Hematopoietic multipotent progenitor cell treated with erythropoietin and hydrocortisone succinate and interleukin-3 and kit ligand, for 4 days (in vitro differentiated cells): ENCODE measurements at regions not wholly inside any gene's neighbourhood (a gene's known extent, or its start where the extent isn't known, plus 50 kb on each side); places are given as distances from the start of the nearest gene placed in this dataset.
"Not testable (repeated sequence)": the region's sequence is repeated elsewhere in the genome, so short reads cannot be mapped to it uniquely, and the experiment has no call there.

Experiments
- DNase-seq: peaks from one replicate; pipeline ENCODE4 v3.0.0-alpha.2; 2015

- DNase-seq, result peak; percentile 50
These were observed 1609.3 kb downstream of the SPATA31A7 start for GRCh38 chr9:62798884-62799850.

- peak; percentile 56 for DNase-seq
These were observed 1610.1 kb downstream of the SPATA31A7 start for GRCh38 chr9:62799851-62800371.

- peak; percentile 64 for DNase-seq
These were observed 1610.9 kb downstream of the SPATA31A7 start for GRCh38 chr9:62800451-62801371.

GRCh38 chr9:62801372-62801811 lies 1611.6 kb downstream of the SPATA31A7 start:
- peak; percentile 73 for DNase-seq

- peak; percentile 96 for DNase-seq
These were observed 1612.3 kb downstream of the SPATA31A7 start for GRCh38 chr9:62801961-62802718.

GRCh38 chr9:62802719-62803079 lies 1612.9 kb downstream of the SPATA31A7 start:
- not testable (repeated sequence) for DNase-seq

- peak; percentile 35 for DNase-seq
These were observed 1613.3 kb downstream of the SPATA31A7 start for GRCh38 chr9:62803099-62803498.

GRCh38 chr9:62804314-62804713 lies 1614.5 kb downstream of the SPATA31A7 start:
- DNase-seq, result peak; percentile 6

- DNase-seq, result not testable (repeated sequence)
These were observed 1617.6 kb downstream of the SPATA31A7 start for GRCh38 chr9:62807424-62807823.

GRCh38 chr9:62808081-62808480 lies 1618.2 kb downstream of the SPATA31A7 start:
- DNase-seq, result not testable (repeated sequence)

- not testable (repeated sequence) for DNase-seq
These were observed 1620.5 kb downstream of the SPATA31A7 start for GRCh38 chr9:62810318-62810717.

GRCh38 chr9:62810811-62811315 lies 1621.0 kb downstream of the SPATA31A7 start:
- DNase-seq, result not testable (repeated sequence)

GRCh38 chr9:62815436-62815835 lies 1625.6 kb downstream of the SPATA31A7 start:
- not testable (repeated sequence) for DNase-seq

- not testable (repeated sequence) for DNase-seq
These were observed 1626.5 kb downstream of the SPATA31A7 start for GRCh38 chr9:62816331-62816730.

GRCh38 chr9:62817214-62817613 lies 1627.4 kb downstream of the SPATA31A7 start:
- not testable (repeated sequence) for DNase-seq

- not testable (repeated sequence) for DNase-seq
These were observed 1632.3 kb downstream of the SPATA31A7 start for GRCh38 chr9:62822185-62822584.

GRCh38 chr9:62827957-62828907 lies 1638.4 kb downstream of the SPATA31A7 start:
- not testable (repeated sequence) for DNase-seq

- not testable (repeated sequence) for DNase-seq
These were observed 1641.1 kb downstream of the SPATA31A7 start for GRCh38 chr9:62830829-62831459.

GRCh38 chr9:62833323-62834200 lies 1643.7 kb downstream of the SPATA31A7 start:
- DNase-seq, result not testable (repeated sequence)
